Lung microvascular endothelial cell (primary cell): ENCODE measurements at regions not wholly inside any gene's neighbourhood (a gene's known extent, or its start where the extent isn't known, plus 50 kb on each side); places are given as distances from the start of the nearest gene placed in this dataset.
"Not testable (repeated sequence)": the region's sequence is repeated elsewhere in the genome, so short reads cannot be mapped to it uniquely, and the experiment has no call there.

Experiments used
- DNase-seq, 2 donors: peaks; one replicate each; pipeline versions ENCODE4 v3.0.0 to v3.0.0-alpha.2; 2010; ENCODE audit warnings: low read depth in 2 of 2

DNA sequence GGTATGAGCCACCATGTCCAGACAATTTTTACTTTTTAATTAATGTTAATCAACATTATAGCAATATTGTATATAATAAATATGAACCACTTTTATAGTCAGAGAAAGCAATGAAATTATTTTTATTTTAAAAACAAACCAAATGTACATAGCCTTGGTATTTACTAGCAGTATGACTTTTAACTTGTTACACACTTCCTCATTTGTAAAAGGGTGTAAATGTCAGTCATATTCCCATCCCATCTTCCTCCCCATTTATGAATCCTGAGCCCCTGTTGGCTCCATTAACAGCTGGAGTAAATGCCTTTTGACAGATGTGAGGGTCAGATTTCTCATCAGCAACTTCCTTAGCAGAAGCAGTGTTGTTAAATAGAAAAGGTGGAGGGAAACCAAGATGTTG lies 179.6 kb upstream of the SPRY1 start:
- no peak for DNase-seq

DNA sequence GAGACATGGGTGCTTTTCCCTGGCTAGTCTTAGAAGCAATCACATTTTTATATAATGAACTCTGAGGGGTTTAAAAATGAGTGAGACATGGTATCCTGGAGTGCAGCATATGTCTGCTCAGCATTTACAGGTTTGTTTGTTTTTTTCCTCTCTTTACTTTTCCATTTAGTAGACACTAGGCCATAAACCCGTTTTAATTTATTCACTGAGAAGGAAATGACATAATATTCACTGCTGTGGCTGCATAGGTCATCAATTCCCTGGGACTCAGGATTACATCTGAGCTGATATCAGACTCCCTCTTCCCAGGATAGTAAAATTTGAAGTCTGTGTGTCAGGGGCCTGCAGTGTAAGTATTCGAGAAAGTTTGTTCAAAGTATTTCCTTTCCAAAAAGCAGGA lies 178.9 kb upstream of the SPRY1 start:
- peak; percentile 6 to 36 for DNase-seq

DNA sequence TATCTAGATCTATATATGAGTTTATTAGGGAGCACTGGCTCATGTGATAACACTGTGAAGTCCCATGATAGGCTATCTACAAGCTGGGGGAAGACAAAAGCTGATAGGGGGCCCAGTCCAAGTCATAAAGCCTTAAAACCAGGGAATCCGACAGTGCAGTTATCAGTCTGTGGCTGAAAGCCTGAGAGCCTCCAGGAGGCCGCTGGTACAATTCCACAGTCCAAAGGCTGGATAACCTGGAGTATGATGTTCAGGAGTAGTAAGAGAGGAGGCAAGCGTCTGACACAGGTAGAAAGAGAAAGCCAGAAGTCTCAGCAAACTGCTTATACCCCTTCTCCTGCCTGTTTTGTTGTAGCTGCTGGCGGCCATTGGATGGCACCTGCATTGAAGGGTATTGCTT lies 177.6 kb upstream of the SPRY1 start:
- DNase-seq: no peak

DNA sequence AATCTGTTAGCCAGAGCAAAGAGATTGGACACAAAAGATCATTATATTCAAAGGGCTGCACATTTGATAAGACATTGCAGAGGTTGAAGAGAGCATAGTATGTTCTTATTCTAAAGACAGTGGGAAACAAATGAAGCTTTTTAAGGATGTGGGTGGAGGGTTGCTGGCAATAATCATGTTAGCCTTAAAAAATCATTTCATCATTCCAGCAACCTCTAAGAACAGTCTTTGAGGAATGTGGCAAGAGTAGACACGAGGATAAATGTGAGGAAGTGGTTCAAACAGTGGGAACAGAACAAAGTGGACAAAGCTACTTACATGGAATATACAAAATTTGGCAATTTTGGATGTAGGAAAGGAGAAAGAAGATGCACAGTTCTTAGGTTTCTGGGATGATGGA lies 167.3 kb upstream of the SPRY1 start:
- DNase-seq: no peak

DNA sequence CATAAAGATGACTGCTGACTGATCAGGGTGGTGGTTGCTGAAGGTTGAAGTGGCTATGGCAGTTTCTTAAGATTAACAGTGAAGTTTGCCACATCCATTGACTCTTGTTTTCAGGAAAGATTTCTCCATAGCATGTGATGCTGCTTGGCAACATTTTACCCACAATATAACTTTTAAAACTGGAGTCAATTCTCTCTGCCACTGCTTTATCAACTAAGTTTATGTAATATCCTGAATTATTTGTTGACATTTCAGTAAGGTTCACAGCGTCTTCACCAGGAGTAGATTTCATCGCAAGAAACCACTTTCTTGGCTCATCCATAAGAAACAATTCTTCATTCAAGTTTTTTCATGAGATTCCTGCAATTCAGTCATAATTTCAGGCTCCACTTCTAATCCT lies 166.5 kb upstream of the SPRY1 start:
- DNase-seq: no peak

DNA sequence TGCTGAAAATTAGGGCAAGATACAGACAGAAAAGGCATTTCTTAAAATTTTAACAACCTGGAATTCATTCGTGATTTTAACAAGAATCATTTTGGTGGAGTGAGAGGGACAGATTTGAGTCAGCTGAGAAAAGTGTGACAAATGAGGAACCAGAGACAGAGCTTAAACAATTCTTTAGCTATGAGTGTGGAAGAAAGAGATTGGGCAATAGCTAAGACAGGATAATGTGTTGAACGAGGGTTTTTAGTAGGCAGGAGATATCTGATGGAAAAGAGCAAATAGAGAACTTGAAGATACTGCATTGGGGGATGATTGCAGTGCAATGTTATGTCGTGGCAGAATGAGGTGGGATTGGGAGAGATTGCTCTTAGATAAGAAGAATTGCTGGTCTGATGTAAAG lies 164.2 kb upstream of the SPRY1 start:
- no peak for DNase-seq

DNA sequence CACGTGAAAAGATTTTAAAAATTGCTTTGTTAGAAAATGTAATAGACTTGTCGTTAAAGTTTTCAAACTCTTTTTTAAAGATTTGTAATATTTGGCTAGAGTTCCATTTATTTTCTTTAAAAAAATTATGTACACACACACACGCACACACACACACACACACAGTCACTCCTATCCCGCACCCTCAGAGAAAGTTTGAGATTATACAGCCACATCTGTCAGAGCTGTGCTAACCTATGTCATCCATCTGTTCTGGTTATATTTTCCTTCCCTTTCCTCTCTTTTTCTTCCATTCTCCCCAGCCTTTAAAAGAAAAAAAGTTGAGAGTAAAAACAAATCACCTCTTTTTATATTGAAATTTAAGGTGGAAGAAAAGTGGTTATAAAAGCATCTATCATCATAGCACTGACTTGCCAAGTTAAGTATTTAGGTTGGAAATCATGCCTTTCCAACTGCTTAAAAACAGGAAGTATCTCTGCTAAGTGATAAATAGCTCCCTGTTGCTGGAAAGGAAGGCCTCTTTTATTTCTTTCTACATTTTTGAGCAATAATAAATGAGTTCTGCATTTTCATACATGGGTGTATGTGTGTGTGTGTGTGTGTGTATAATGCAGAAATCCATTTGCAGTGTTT lies 163.3 kb upstream of the SPRY1 start:
- DNase-seq: peak; percentile 64 to 90

DNA sequence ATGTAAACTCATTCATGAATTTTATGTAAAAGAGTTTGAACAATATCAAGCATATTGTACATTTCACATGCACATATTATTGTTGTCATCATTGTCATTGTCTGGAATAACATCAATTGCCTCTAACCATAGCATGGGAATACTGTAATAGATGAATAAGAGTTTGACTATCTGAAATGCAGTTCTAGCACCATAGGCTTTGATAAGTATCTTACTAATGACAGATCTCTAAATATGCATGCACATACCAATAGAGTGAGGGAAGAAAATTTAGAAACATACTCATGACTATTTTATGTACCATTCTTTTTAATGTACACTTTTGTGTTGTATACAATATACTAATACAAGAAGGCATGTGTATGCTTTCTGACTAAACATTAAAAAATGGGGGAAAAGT lies 161.6 kb upstream of the SPRY1 start:
- no peak for DNase-seq

DNA sequence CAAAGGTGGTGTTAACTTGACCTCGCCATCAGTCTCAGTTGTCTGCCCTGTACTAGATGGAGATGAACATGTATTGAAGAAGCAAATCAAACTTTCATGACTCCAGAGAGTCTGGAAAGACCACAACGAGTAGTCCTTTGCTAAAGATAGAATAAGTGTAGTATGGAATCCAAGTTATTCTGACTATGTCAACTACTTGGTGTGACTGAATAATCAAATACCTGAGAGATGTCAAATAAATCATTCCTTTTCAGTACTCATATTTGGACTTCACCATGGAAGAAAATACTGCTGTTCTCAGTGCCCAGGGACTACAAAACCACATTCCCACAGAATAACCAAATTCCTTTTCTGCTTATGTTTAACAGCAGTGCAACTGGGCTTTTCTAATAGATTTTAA lies 161.2 kb upstream of the SPRY1 start:
- no peak for DNase-seq

DNA sequence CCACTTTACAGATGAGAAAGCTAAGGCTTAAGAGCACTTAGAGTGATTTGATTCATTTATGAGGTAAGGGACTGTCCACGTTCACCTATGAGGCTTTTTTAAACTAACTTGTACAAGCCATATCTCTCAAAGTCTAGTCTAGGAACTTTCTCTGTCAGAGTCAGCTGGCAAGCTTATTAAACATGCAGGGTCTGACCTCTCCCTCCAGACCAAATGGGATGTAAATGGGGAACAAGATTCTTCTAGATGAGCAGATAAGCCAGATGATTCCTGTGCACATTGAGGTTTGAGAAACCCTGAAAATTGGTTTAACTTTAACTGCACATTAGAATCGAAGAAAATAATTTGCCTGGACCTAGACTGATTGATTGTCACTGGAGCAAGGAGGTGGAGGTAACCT lies 160.0 kb upstream of the SPRY1 start:
- DNase-seq: no peak

DNA sequence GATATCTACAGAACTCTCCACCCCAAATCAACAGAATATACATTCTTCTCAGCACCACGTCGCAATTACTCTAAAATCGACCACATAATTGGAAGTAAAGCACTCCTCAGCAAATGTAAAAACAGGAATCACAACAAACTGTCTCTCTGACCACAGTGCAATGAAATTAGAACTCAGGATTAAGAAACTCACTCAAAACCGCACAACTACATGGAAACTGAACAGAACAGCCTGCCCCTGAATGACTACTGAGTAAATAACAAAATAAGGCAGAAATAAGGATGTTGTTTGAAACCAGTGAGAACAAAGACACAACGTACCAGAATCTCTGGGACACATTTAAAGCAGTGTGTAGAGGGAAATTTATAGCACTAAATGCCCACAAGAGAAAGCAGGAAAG lies 156.3 kb upstream of the SPRY1 start:
- not testable (repeated sequence) for DNase-seq

DNA sequence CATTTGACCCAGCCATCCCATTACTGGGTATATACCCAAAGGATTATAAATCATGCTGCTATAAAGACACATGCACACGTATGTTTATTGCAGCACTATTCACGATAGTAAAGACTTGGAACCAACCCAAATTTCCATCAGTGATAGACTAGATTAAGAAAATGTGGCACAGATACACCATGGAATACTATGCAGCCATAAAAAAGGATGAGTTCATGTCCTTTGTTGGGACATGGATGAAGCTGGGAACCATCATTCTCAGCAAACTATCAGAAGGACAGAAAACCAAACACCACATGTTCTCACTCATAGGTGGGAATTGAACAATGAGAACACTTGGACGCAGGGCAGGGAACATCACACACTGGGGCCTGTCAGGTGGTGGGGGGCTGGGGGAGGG lies 153.4 kb upstream of the SPRY1 start:
- DNase-seq: not testable (repeated sequence)

DNA sequence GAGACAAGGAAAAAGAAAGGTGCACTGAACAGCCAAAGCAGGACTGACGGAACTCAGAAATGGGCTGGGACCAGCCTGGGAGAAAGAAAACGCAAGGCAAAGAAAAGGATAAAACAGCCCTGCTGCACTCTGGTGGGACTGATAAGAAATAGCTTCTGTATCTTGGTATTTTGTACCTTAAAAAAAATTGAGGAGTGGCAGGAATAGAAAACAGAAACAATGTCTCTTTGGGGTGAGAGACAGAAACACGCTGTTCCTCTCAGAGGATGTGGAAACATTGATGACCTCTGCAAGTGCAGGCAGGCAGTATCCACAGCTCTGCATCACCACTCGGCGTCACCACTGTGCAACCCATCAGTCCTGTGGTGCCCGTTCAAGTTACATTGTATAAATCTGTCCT lies 152.5 kb upstream of the SPRY1 start:
- peak; percentile 61 to 89 for DNase-seq

DNA sequence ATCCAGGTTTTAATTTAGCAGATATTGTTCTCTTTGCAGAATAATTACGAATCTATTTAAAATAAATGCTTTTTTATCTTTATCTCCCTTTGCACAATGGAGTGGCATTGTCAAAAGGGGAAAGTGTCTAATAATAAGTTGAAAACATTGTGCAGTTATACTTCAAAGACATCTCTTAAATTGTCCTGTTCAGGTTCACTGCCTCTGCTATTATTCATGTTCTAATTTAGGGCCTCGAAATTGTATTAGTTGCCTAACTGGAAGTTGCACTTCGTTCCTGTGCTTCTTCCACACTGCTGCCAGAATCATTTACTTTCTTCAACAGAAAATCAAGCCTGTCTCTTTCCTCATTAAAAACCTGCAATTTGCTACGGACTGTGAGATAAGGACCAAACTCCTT lies 150.5 kb upstream of the SPRY1 start:
- no peak for DNase-seq

DNA sequence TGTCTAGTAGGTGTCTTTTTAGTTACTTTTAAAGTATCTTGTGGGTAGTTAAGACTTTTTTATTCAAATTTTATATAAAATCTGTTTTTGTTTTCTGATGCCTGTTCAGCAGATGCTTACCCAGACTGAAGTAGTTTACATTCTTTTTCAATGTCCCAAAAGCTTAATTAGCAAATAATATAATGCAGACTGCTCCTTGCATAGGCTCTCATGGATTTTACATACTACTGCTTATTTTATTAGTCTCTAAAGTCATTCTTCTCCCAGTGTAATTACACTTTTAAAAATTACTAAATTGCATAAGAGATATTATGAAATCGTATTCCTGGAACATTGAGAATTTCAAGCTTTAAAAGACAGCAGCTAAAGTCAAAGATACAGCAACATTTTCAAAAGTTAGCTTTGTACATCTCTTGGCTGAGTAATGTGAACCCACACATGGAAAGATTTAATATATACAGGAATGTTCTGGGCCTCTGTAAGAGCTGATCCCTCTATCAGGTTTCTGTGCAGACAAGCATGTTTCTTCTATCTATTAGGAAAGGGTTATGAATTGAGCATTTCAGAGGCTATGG lies 148.4 kb upstream of the SPRY1 start:
- DNase-seq: no peak

DNA sequence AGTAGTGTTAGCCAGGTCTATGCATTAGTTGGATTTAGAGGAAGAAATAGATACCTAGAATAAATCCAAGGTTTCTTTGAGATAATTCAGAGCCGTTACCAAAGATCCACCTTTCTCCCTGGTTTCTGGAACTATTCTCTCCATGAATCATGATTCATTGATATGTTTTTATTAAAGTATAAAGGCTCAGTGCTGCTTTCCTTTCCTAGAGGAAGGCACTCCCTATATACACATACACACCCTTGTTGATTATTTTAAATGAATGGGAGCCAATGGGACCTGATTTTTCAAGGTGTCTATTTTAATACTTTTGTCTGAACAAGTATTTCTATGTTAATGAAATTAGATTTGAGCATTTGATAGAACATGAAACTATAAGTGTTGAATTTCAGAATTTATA lies 146.8 kb upstream of the SPRY1 start:
- DNase-seq: no peak

DNA sequence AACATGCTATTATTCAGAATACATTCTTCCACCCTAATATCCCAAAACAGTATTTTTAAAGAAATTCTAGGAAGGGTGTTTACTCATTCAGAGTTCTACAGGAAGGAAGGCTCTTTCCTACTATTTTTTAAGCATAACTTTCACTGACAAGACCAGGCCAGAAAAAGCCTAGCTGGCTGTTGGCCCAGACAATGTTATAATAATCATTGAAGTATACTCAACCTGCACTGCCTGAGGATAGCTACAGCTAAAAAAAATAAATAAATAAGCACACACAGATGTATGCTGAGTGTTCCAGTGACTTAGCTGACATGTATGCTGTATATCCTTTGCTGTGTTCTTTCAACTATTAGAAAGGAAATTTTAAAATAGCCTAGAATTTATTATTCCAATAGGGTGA lies 145.8 kb upstream of the SPRY1 start:
- DNase-seq: peak; percentile 79 to 87

DNA sequence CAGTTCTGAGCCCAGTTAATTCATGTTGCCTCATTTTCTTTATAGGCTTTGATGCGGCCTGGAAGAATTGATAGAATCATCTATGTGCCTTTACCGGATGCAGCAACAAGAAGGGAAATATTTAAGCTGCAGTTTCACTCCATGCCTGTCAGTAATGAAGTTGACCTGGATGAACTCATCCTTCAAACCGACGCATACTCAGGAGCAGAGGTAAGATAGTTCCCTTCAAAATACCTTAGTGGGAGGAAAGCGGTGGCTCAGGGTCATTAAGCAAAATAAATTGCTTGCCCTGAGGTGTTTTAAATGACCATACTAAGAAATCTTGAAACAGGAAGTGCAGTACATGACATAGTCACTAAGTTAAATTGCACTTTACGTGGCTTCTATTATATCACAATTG lies 140.6 kb upstream of the SPRY1 start:
- DNase-seq: no peak

DNA sequence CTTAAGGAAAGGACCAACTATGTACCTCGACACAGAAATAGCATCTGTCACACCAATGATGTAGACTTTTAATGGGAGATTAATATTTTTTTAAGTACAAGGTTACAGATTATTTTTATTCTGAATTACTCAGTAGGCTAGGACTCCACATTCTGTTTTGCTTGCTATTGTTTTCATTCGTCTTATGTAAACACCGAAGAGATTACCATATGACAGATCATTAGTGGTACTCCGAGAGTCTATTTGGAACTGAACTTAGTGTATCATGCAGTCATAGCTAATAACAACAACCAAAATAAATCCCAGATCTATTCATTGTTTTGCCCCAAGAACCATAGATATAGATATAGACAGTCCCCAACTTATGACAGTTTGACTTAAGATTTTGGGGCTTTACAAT lies 139.7 kb upstream of the SPRY1 start:
- peak in 1 of 2 donors; percentile 29 for DNase-seq

DNA sequence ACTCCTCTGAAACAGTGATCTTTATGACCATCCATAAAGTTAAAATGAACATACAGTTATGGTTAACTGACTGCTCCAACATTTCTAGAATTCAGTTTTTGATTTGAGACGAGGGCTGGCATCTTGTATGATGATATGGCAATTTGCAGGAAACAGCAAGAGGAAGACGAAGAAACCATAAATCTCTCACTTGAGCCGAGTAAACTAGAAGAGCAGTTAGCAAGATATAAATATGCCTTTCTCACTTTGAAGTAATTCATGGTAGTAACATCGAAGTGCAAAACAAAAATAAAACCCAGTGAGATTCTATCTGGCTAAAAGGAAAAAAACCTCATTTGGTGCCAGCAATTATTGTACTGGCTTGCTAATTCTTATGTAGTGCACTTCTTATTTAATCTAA lies 139.0 kb upstream of the SPRY1 start:
- peak in 1 of 2 donors; percentile 41 for DNase-seq

DNA sequence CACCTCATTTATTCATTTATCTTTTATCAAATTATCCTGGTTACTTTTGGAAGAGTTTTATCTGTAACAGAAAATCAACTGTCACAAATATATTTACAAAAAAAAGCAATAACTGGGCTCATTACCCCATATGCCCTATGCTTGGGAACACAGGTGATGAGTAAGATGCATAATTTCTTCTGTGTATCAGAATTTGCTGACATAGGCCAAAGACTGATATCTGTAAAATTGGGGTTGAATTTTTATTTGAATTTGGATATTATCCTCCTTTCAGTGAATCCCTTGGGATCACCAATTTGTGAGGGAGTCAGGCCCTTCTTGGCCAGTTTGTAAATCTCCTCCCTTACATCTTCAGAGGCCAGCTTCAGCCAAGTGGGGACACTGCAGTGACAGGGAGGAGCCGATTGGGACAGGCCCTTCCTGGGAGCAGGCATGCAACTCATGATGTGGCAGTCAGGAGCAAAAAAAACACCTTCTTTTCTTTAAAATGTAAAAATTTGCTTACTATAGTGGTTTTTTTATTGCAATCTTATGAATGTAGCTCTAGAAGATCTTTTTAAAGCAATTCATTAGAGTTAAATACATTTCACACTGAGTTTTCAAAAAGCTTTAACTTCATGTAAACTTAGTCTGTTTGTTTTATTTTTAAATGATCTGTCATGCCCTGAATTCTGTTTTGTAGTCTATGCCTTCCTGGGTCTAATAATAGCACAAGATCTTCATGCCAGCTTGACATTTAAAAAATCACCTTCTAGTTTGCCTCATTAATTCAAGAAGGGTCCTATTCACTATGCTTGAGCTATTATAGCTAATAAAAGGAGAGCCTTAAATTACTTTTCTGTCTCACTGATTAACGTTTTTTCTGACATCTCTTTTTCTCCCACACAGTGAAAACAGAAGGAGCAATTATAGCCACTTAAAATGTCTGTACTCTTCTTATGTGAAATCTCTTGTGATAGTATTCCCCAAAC lies 136.6 kb upstream of the SPRY1 start:
- no peak for DNase-seq

DNA sequence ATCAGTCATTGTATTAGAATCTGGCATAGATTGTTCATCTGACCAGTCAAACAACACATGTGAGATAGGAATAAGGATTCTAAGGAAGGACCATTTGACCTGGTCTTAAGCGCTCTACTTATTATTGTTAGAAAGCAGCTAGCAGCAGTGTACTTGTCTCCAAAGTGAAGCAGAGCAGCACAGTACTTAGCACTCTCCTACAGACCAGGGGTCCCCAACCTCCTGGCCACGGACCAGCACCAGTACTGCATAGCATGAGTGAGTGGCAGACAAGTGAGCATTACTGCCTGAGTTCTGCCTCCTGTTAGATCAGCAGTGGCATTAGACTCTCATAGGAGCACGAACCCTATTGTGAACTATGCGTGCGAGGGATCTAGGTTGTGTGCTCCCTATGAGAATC lies 135.9 kb upstream of the SPRY1 start:
- DNase-seq: no peak

DNA sequence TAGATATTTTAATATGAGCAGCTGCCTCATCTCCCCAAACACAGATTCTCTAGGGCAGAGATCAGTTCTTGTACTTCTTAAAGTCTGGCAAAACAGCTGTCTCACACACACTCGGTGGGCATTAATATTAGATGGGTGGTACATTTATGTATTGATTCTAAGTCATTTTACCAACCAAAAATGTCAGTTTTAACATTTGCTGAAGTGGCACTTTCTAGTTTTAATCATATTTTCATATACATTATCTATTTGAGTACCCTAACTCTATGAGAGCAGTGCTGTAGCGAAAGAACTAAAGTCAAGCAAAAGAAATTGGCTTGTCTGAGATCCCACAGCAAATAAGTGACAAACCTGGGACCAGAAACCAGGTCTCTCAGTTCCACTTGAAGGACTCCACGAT lies 134.5 kb upstream of the SPRY1 start:
- DNase-seq: no peak
